ENCODE measurements at regions not wholly inside any gene's neighbourhood (a gene's known extent, or its start where the extent isn't known, plus 50 kb on each side); places are given as distances from the start of the nearest gene placed in this dataset.

DNA sequence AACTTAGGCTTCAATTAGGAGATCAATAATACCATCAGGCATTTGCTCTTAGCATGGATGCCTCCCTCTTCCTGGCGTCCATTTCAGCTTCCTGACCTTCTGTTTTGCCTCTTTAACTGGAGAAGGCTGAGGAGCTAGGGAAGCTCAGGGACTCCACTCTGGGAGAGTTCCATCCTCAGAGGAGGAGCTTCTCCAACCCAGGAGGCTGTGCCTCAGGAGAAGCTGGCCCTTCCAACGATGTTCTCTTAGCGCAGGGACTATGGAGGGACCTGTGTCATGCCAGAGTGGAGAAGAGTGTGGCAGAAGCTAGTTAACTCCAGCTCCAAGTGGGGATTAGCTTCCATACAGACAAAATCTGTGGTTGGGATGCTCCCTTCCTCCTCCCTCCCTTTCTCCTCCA is 58.0 kb downstream of the KCNA5 start:
- WGBS, 4 donors: 81 to 84% (median 82%) methylated on average over 3 of the region's 3 CpGs
- no peak overlapping the region for H3K27ac ChIP-seq
- no peaks in the 10 kb centered on the region for H3K27me3 ChIP-seq
- DNase-seq: no peak
- intact Hi-C loops (cut with DNase I): no loop called here
- H3K4me1 ChIP-seq (replicated peaks in 1 of 2): no peaks in the 10 kb centered on the region
- no peaks in the 10 kb centered on the region for H3K9me3 ChIP-seq (replicated peaks in 1 of 3)
- no peak for TF ChIP-seq POLR2A (IDR thresholded peaks at IDR 0.05)
- TF ChIP-seq, protein P1, sequence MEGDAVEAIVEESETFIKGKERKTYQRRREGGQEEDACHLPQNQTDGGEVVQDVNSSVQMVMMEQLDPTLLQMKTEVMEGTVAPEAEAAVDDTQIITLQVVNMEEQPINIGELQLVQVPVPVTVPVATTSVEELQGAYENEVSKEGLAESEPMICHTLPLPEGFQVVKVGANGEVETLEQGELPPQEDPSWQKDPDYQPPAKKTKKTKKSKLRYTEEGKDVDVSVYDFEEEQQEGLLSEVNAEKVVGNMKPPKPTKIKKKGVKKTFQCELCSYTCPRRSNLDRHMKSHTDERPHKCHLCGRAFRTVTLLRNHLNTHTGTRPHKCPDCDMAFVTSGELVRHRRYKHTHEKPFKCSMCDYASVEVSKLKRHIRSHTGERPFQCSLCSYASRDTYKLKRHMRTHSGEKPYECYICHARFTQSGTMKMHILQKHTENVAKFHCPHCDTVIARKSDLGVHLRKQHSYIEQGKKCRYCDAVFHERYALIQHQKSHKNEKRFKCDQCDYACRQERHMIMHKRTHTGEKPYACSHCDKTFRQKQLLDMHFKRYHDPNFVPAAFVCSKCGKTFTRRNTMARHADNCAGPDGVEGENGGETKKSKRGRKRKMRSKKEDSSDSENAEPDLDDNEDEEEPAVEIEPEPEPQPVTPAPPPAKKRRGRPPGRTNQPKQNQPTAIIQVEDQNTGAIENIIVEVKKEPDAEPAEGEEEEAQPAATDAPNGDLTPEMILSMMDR (IDR thresholded peaks at IDR 0.05): no peak
- H3K36me3 ChIP-seq (replicated peaks in 1 of 2): no peaks in the 10 kb centered on the region
- H3K4me3 ChIP-seq: no peak overlapping the region

- Histone ChIP-seq H3K27me3 (no peaks in the 10 kb centered on the region), H3K27ac (no peak overlapping the region), H3K9me3 (replicated peaks in 1 of 3) (no peaks in the 10 kb centered on the region), H3K36me3 (replicated peaks in 1 of 2) (no peaks in the 10 kb centered on the region), H3K4me3 (no peak overlapping the region), H3K4me1 (replicated peaks in 1 of 2) (no peaks in the 10 kb centered on the region)
- TF ChIP-seq POLR2A (IDR thresholded peaks at IDR 0.05): no peak
- TF ChIP-seq, protein P1 (IDR thresholded peaks at IDR 0.05): no peak
- DNase-seq: no peak
- intact Hi-C loops (cut with DNase I): no loop called here
- WGBS, 4 donors: 56 to 64% (median 64%) methylated on average over 5 of the region's 5 CpGs
Measured at GRCh38 chr12:5102261-5102789, 58.6 kb downstream of the KCNA5 start.

GRCh38 chr12:5102806-5103205 is 59.1 kb downstream of the KCNA5 start:
- Histone ChIP-seq H3K4me1 (replicated peaks in 1 of 2) (no peaks in the 10 kb centered on the region), H3K27ac (no peak overlapping the region), H3K36me3 (replicated peaks in 1 of 2) (no peaks in the 10 kb centered on the region), H3K9me3 (replicated peaks in 1 of 3) (no peaks in the 10 kb centered on the region), H3K4me3 (no peak overlapping the region), H3K27me3 (no peaks in the 10 kb centered on the region)
- no peak for TF ChIP-seq POLR2A (IDR thresholded peaks at IDR 0.05)
- TF ChIP-seq, protein P1 (IDR thresholded peaks at IDR 0.05): no peak
- intact Hi-C loops (cut with DNase I): no loop called here
- no peak for DNase-seq
- WGBS, 4 donors: 81 to 100% (median 86%) methylated on average over 1 of the region's 1 CpG

DNA sequence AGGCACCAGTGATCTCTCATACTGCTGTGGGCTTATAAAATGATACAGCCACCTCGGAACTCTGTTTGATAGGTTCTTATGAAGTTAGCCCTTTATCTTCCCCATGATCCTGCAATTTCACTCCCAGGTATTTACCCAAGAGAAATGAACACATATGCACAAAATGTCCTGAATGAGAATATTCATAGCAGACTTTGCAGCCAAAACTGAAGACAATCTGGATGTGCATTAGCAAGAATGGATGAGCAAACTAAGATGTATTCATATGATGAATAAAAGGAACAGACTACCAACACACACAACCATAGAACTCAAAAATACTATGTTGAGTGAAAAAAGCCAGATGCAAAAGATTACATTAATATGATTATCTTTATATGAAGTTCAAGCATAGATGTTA is 66.7 kb downstream of the KCNA5 start:
- H3K27me3 ChIP-seq: no peaks in the 10 kb centered on the region
- 56 to 65% (median 64%) methylated on average over 1 of the region's 1 CpG for WGBS, 4 donors
- intact Hi-C loops (cut with DNase I): no loop called here
- H3K4me1 ChIP-seq (replicated peaks in 1 of 2): no peaks in the 10 kb centered on the region
- TF ChIP-seq POLR2A (IDR thresholded peaks at IDR 0.05): no peak
- TF ChIP-seq, protein P1 (IDR thresholded peaks at IDR 0.05): no peak
- no peak overlapping the region for H3K27ac ChIP-seq
- no peak overlapping the region for H3K4me3 ChIP-seq
- DNase-seq: no peak
- H3K9me3 ChIP-seq (replicated peaks in 1 of 3): no peaks in the 10 kb centered on the region
- H3K36me3 ChIP-seq (replicated peaks in 1 of 2): no peaks in the 10 kb centered on the region

All from adrenal gland (tissue), 9 donors.